GM12872 (cell line): ENCODE measurements at regions not wholly inside any gene's neighbourhood (a gene's known extent, or its start where the extent isn't known, plus 50 kb on each side); places are given as distances from the start of the nearest gene placed in this dataset.

Experiments used
- TF ChIP-seq, protein P1 (sequence below): IDR thresholded peaks from 3 replicates; pipeline ENCODE4 v1.5.1; 2011; ENCODE audit warnings: low read depth, mild to moderate bottlenecking, low read length, moderate library complexity; ENCODE audit not compliant: insufficient read depth

DNA sequence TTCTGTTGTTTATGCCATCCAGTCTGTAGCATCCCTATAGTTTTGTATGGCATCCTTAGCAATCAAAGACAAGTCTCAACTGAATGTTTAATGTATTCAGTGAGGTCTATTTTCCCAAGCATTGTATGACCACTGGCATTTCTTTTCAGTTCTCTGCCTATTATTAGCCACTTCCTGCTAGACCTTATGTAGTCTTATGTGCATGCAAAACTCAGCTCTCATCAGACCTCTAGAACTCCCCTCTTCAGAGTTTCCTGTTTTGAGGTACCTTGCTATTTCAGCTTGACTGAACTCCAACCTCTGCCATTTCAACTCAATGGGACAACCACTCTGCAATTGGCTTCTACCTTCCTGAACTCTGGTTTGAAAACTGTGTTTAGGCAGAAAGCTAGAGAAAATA lies 113.2 kb downstream of the SLC25A46 start:
- TF ChIP-seq, protein P1, sequence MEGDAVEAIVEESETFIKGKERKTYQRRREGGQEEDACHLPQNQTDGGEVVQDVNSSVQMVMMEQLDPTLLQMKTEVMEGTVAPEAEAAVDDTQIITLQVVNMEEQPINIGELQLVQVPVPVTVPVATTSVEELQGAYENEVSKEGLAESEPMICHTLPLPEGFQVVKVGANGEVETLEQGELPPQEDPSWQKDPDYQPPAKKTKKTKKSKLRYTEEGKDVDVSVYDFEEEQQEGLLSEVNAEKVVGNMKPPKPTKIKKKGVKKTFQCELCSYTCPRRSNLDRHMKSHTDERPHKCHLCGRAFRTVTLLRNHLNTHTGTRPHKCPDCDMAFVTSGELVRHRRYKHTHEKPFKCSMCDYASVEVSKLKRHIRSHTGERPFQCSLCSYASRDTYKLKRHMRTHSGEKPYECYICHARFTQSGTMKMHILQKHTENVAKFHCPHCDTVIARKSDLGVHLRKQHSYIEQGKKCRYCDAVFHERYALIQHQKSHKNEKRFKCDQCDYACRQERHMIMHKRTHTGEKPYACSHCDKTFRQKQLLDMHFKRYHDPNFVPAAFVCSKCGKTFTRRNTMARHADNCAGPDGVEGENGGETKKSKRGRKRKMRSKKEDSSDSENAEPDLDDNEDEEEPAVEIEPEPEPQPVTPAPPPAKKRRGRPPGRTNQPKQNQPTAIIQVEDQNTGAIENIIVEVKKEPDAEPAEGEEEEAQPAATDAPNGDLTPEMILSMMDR: no peak

DNA sequence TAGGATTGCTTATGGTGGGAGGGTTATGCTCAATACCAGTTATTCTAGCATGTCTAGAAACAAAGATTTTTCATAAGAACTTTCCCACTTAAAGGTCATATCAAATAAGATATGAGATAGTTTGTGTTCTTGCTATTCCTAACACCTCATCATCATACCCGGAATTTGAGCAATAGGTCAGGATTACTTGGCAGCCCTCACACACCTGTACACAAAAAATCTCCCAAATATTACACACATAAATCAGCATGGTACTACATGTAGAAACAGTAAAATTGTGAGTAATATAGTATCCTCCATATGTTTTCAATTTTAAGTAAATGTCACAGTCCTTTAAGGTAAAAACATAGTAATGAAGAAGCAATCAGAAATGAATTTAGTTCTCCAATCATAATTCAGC lies 113.7 kb downstream of the SLC25A46 start:
- TF ChIP-seq, protein P1: no peak

DNA sequence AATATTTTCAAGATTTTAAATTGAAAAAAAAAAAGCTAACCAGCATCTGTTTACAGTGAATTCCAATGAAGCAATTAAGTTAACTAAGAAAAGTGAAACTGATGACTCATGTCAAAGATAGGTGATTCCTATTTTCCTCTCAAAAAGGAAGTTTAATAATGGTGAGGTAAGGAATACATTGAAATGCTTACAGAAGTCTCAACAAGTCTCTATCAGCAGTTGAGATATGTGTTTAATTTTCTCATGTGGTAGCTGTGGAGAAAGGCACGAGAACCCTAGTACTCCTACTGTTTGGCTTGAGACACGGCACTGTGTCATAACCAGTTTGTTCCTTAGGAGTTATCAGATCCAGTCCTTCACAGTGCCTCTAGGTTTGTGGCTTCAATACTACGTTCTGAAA lies 114.5 kb downstream of the SLC25A46 start:
- TF ChIP-seq, protein P1: no peak

DNA sequence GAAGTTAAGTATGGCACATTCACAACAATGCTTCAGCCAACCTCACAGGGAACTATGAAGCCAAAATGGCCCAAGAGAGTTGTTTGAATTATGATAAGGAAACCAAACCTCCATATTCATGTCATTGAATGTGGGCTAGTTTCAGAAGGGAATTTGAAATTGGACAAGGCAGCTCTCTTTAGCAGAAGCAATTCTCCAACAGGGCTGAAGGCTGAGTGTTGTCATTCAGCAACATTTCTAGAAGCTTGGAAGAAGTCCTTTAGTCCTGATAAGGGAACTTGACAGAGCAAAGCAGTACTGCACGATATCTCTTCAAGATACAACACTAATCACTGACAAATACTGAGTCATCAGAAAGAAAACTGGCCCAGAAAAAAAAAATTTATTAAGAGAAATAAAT lies 115.4 kb downstream of the SLC25A46 start:
- TF ChIP-seq, protein P1: no peak

DNA sequence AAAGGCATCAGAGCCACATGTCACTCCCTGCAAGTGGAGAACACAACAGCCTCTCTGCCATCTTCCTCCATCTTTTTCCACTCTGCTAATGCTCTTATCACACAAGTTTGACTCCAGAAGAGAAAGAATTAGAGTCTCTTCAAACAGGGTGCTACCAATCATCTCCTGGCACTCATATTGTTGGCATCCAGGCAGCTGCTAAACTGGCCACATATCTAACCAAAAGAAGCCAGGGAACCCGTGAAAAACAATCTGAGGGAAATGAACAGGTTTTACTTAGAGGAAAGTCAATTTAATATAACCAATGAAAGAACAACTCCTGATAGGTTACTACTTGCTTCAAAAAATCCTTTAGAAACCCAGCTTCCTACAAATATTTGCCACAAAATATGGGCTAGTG lies 117.2 kb downstream of the SLC25A46 start:
- TF ChIP-seq, protein P1: no peak

DNA sequence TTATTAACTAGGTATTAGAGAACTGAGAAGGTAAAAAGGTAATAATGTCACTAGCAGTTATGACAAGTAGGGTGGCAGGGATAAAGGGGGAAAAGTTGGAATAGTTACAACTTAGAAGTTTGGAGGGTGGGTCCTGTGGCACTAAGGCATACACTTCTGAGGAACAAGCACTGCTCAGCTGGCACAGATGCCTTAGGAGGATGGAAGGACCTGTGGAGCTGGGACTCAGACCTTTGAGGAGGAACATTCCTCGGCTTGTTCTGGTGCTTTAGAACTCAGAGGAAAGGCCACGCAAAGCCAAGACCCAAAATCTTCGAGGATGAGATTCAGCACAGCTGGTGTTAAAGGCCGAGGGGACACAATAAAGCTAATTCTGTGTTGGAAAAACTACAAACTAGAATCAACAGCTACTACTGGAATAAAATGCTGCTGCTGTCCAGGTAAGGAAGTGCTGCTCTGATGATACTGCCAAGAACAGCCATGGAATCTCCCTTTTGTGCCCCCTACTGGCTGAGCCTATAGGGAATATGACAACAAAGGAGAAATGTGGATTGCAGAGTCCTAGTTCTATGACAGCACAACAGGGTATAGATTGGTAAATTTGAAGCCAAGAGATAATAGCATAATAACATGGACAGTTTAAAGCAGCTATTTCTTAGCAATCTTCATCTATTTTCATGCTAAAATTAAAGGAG lies 126.7 kb downstream of the SLC25A46 start:
- TF ChIP-seq, protein P1: peak; percentile 57; the same call in 2 of the 3 replicates

DNA sequence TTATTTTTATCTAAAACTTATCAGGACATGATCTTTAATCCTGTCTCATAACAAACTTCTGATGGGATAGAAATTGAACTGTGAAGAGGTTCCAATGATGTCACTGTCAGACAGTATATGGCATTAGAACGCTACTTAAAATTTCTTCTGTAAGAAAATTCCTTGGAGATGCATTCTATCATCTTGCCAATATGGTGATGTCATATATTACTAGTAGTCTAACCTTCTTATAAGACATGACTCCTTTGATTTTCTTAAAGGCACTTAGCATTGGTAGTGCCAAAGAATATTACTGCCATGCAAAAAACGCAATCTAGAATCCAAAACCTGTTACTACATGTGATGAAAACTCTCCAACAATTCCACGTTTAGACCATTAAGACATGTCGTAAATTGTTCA lies 131.1 kb downstream of the SLC25A46 start:
- TF ChIP-seq, protein P1: no peak
